ENCODE measurements at regions not wholly inside any gene's neighbourhood (a gene's known extent, or its start where the extent isn't known, plus 50 kb on each side); places are given as distances from the start of the nearest gene placed in this dataset.

GRCh38 chr7:118511146-118511545 is 286.6 kb downstream of the ANKRD7 start:
- Mint-ChIP-seq H3K27me3 (ENCODE audit: insufficient read depth, unreplicated experiment) (peaks cover 41% of the 10 kb centered on the region), H3K36me3 (ENCODE audit: insufficient read depth, unreplicated experiment) (no peaks in the 10 kb centered on the region), H3K27ac (ENCODE audit: low read depth, unreplicated experiment) (no peak overlapping the region), H3K9me3 (ENCODE audit: unreplicated experiment) (no peaks in the 10 kb centered on the region), H3K4me1 (ENCODE audit: insufficient read depth, unreplicated experiment) (no peaks in the 10 kb centered on the region), H3K4me3 (ENCODE audit: unreplicated experiment) (no peak overlapping the region)
- DNase-seq (ENCODE audit: unreplicated experiment) = no peak
- ChIA-PET POLR2A (no interaction called here), CTCF (interaction anchor here (0.7 kb wide), 1 partner anchor 179 kb away, joined by 3 read pairs; no protein-coding TSS in a partner anchor)
- no TSS peak for BruUV-seq (replicated peaks)
- intact Hi-C loops (cut with micrococcal nuclease) = no loop called here
- no peak for TF ChIP-seq CTCF (IDR thresholded peaks at IDR 0.05; ENCODE audit: unreplicated experiment)

- Mint-ChIP-seq H3K9me3 (ENCODE audit: unreplicated experiment) (no peaks in the 10 kb centered on the region), H3K4me3 (ENCODE audit: unreplicated experiment) (no peak overlapping the region), H3K4me1 (ENCODE audit: insufficient read depth, unreplicated experiment) (no peaks in the 10 kb centered on the region), H3K36me3 (ENCODE audit: insufficient read depth, unreplicated experiment) (no peaks in the 10 kb centered on the region), H3K27ac (ENCODE audit: low read depth, unreplicated experiment) (no peak overlapping the region), H3K27me3 (ENCODE audit: insufficient read depth, unreplicated experiment) (peaks cover 41% of the 10 kb centered on the region)
- ChIA-PET POLR2A (no interaction called here), CTCF (no interaction called here)
- TF ChIP-seq CTCF (IDR thresholded peaks at IDR 0.05; ENCODE audit: unreplicated experiment) = no peak
- no peak for DNase-seq (ENCODE audit: unreplicated experiment)
- BruUV-seq (replicated peaks) = no TSS peak
- intact Hi-C loops (cut with micrococcal nuclease) = loop anchor here (2.0 kb wide), 1 partner anchor 14 kb away; no protein-coding TSS in a partner anchor
These were observed 292.8 kb downstream of the ANKRD7 start for GRCh38 chr7:118517275-118517674.

- Mint-ChIP-seq H3K4me1 (ENCODE audit: insufficient read depth, unreplicated experiment) (no peaks in the 10 kb centered on the region), H3K36me3 (ENCODE audit: insufficient read depth, unreplicated experiment) (no peaks in the 10 kb centered on the region), H3K27ac (ENCODE audit: low read depth, unreplicated experiment) (no peak overlapping the region), H3K27me3 (ENCODE audit: insufficient read depth, unreplicated experiment) (peaks cover 90% of the 10 kb centered on the region), H3K4me3 (ENCODE audit: unreplicated experiment) (no peak overlapping the region), H3K9me3 (ENCODE audit: unreplicated experiment) (no peaks in the 10 kb centered on the region)
- TF ChIP-seq CTCF (IDR thresholded peaks at IDR 0.05; ENCODE audit: unreplicated experiment) = no peak
- ChIA-PET POLR2A (no interaction called here), CTCF (no interaction called here)
- intact Hi-C loops (cut with micrococcal nuclease) = no loop called here
- no TSS peak for BruUV-seq (replicated peaks)
- no peak for DNase-seq (ENCODE audit: unreplicated experiment)
These were observed 300.5 kb downstream of the ANKRD7 start for GRCh38 chr7:118525020-118525419.

- Mint-ChIP-seq H3K9me3 (ENCODE audit: unreplicated experiment) (no peaks in the 10 kb centered on the region), H3K36me3 (ENCODE audit: insufficient read depth, unreplicated experiment) (no peaks in the 10 kb centered on the region), H3K4me3 (ENCODE audit: unreplicated experiment) (no peak overlapping the region), H3K27me3 (ENCODE audit: insufficient read depth, unreplicated experiment) (peaks cover 83% of the 10 kb centered on the region), H3K4me1 (ENCODE audit: insufficient read depth, unreplicated experiment) (no peaks in the 10 kb centered on the region), H3K27ac (ENCODE audit: low read depth, unreplicated experiment) (no peak overlapping the region)
- BruUV-seq (replicated peaks) = no TSS peak
- POLR2A ChIA-PET = no interaction called here
- intact Hi-C loops (cut with micrococcal nuclease) = loop anchor here (2.0 kb wide), 1 partner anchor 15 kb away; no protein-coding TSS in a partner anchor
- DNase-seq (ENCODE audit: unreplicated experiment) = no peak
- no peak for TF ChIP-seq CTCF (IDR thresholded peaks at IDR 0.05; ENCODE audit: unreplicated experiment)
- CTCF ChIA-PET = no interaction called here
These were observed 307.1 kb downstream of the ANKRD7 start for GRCh38 chr7:118531566-118531965.

All from MCF 10A (cell line).